ENCODE measurements at regions not wholly inside any gene's neighbourhood (a gene's known extent, or its start where the extent isn't known, plus 50 kb on each side); places are given as distances from the start of the nearest gene placed in this dataset.

DNA sequence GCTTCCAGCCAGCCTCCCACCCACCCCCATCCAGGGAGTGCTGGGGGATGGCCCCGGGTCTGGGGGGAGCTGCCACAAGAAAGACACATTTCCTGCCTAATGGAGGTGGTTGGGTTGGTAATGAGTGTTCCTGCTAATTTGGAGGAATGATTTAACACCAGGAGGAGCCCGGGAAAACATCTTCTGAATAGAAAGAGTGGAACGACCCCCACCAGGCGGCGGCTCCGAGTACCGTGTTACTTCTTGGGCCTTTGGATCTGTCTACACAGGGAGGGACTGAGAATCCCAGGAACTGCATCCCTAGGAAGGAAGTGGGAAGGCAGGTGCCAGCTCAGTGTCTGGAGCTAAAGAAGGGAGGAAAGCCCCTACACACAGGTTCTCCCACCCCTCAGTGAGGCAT lies 64.6 kb downstream of the TSPAN17 start:
- ATAC-seq (ENCODE audit: low read depth) (no peak), DNase-seq (no peak)
- Mint-ChIP-seq H3K36me3 (no peaks in the 10 kb centered on the region), H3K27ac (no peak overlapping the region), H3K27me3 (peaks cover 36% of the 10 kb centered on the region), H3K4me3 (no peak overlapping the region), H3K9me3 (no peaks in the 10 kb centered on the region), H3K4me1 (no peaks in the 10 kb centered on the region)
- POLR2A ChIA-PET: no interaction called here

DNA sequence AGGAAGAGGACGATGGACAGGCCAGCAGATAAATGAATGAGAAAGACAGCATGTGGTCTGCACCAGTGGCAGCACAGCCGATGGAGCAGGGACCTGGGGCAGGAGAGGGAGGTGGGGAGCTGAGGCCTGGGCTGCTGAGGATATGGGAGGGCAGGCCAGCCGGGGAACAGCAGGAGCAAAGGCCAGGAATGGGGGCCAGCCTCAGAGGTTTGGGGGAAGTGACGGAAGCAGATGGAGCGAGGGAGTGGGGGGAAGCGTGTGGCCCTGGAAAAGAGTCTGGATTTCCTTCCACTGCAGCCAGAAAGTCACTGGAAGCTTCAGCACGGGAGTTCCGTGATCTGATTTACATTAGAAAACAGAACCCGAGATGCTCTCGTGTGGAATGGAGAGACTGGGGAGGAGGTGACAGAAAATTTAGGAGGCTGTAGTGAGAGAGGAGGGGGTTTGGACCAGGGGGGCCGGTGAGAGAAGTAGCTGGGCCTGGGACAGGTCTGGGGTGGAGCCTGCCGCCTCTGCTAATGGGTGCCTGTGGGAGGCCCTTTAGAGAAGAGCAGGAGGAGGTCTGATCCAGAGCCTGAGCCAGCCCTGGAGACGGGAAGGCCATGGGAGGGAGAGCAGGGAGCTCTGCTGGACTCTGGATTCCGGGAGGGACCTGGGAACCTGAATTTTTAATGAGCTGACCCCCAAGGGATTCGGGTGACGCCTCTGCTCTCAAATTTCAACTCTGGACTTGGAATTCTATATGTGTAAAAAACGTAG lies 65.4 kb downstream of the TSPAN17 start:
- Mint-ChIP-seq H3K27me3 (peaks cover 37% of the 10 kb centered on the region), H3K4me1 (no peaks in the 10 kb centered on the region), H3K27ac (no peak overlapping the region), H3K36me3 (no peaks in the 10 kb centered on the region), H3K4me3 (no peak overlapping the region), H3K9me3 (no peaks in the 10 kb centered on the region)
- no peak for DNase-seq
- ATAC-seq (ENCODE audit: low read depth): no peak
- POLR2A ChIA-PET: no interaction called here

DNA sequence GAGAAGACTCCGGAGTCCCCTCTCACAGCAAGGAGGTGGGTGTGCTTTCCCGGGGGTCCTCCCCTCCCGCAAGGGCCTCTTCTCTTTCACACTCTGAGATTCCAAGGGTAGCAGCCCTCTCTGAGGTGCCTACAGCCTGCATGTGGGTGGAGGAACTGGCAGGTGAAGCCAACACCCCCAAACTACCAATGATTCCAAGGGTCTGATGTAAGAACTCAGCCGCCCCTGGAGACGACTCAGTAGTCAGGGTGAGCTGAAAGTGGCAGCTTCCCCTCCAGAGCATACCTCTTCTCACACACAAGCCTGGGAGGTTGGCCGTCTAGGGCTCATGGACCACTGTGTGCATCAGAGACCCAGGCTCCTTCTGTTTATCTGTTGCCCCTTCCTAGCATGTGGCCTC lies 66.1 kb downstream of the TSPAN17 start:
- ATAC-seq (ENCODE audit: low read depth) (no peak), DNase-seq (no peak)
- Mint-ChIP-seq H3K4me1 (no peaks in the 10 kb centered on the region), H3K4me3 (no peak overlapping the region), H3K27me3 (peaks cover 40% of the 10 kb centered on the region), H3K27ac (no peak overlapping the region), H3K36me3 (no peaks in the 10 kb centered on the region), H3K9me3 (no peaks in the 10 kb centered on the region)
- POLR2A ChIA-PET: no interaction called here

DNA sequence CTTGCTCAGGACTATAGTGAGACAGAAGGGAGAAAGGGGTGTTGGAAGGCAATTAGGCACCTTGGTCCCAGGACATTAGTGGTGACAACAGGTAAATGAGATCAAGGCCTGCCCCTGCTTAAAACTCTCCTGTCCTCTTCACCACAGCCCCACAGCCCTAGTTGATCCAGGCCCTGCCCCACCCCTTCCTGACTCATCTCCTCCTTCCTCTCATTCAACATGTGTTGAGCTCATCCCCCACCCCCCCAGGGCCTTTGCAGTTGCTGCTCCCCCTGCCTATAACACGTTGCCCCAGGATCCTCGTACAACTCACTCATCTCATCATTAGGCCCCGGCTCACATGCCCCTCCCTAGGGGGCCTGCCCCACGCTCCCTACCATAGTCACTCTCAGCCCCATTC lies 66.8 kb downstream of the TSPAN17 start:
- no peak for ATAC-seq (ENCODE audit: low read depth)
- DNase-seq: no peak
- no peak overlapping the region for H3K4me3 Mint-ChIP-seq

DNA sequence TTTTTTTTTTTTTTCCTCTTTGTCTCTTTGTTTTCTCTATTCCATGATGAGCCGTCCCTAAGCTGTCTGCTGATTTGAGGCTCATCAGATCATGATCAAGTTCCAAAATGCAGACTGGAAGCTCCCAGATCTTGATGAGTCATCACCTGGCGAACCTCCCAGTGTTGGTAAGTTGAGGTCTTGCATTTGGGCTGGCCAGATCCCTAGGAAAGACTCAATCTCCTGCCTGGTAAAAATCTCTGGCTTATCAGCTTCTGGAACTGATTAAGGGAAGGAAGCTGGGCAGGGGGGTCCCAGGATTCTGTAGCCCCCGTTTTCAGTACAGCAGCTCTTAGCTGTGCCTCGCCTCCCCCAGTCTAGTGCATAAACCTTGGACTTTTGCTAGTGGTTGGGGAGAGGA lies 69.0 kb downstream of the TSPAN17 start:
- Mint-ChIP-seq H3K27me3 (peaks cover 46% of the 10 kb centered on the region), H3K9me3 (no peaks in the 10 kb centered on the region), H3K4me1 (no peaks in the 10 kb centered on the region), H3K36me3 (no peaks in the 10 kb centered on the region), H3K4me3 (no peak overlapping the region), H3K27ac (no peak overlapping the region)
- POLR2A ChIA-PET: no interaction called here
- no peak for ATAC-seq (ENCODE audit: low read depth)
- DNase-seq: no peak

More for the DNA sequence above, 66.8 kb downstream of the TSPAN17 start:
- Mint-ChIP-seq H3K36me3 (no peaks in the 10 kb centered on the region), H3K4me1 (no peaks in the 10 kb centered on the region), H3K27me3 (peaks cover 44% of the 10 kb centered on the region), H3K27ac (no peak overlapping the region), H3K9me3 (no peaks in the 10 kb centered on the region)
- POLR2A ChIA-PET: no interaction called here

DNA sequence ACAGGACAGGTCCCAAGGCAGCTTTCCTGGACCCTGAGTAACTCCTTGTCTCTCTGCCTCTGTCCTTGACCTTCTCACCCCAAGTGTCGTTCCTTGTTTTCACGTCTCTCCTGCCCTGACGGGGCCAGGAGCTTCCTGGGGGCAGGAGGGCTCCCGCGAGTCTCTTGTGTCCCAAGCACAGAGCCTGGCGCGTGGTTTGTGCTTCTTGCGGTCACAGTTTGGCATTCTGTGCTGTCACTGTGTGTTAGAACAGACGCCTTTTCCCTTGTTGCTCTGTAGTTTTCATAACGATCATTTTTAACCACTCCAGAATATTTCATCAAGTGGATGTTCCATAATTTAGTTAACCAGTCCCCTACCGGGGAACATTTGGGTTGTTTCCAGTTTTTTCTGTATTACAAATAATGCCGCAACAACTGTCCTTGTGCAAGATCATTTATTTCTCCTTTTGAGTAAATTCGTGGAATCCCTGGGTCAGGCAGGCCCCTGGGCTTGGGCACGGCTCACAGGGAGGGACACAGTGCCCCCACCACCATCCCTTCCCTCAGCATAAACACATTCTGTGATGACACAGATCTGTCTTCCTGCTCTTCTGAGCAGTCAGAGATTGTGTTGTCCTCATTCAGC lies 71.9 kb downstream of the TSPAN17 start:
- H3K27ac Mint-ChIP-seq: no peak overlapping the region
- peaks cover 4% of the 10 kb centered on the region for H3K4me1 Mint-ChIP-seq
- peaks cover 30% of the 10 kb centered on the region for H3K27me3 Mint-ChIP-seq
- DNase-seq: no peak
- no peaks in the 10 kb centered on the region for H3K36me3 Mint-ChIP-seq
- no peaks in the 10 kb centered on the region for H3K9me3 Mint-ChIP-seq
- no peak for ATAC-seq (ENCODE audit: low read depth)
- POLR2A ChIA-PET: no interaction called here
- H3K4me3 Mint-ChIP-seq: no peak overlapping the region

DNA sequence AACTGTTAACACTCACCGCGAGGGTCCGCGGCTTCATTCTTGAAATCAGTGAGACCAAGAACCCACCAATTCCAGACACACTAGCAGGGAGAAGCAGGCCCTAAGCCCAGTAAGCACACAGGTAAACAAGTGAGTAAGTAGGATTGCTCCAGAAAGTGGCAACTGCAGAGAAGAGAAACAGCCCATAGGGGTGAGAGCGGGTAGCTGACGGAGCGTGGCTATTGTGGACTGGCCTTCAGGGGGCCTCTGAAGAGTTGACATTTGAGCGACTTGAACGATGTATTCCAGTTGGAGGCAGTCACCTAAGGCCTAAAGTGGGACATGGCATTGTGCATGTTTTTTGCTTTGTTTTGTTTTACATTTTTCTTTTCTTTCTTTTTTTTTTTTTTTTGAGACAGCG lies 74.2 kb downstream of the TSPAN17 start:
- ATAC-seq (ENCODE audit: low read depth) (no peak), DNase-seq (no peak)
- Mint-ChIP-seq H3K36me3 (no peaks in the 10 kb centered on the region), H3K9me3 (no peaks in the 10 kb centered on the region), H3K4me3 (no peak overlapping the region), H3K27me3 (peaks cover 48% of the 10 kb centered on the region), H3K4me1 (peaks cover 4% of the 10 kb centered on the region), H3K27ac (no peak overlapping the region)
- POLR2A ChIA-PET: no interaction called here

DNA sequence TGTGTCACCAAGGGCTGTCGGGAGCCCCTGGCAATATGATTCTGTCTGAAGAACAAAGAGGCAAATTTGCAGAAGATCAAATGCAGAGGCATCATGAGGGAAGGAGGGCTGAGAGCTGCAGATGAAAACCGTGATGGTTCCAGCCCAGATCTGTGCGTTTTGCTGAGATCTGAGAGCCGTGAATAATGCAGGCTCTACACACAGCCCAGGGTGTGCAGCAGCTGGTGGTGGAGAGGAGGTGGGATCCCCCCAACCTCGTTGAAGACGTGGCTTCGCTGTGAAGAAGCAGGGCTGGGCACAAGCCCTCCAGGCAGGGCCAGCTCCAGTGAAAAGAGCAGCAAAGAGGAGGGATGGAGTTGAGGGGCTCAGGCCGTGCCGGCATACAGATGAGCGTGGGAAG lies 75.5 kb downstream of the TSPAN17 start:
- H3K27me3 Mint-ChIP-seq: peaks cover 46% of the 10 kb centered on the region
- ATAC-seq (ENCODE audit: low read depth): no peak
- no peak overlapping the region for H3K27ac Mint-ChIP-seq
- no peak overlapping the region for H3K4me3 Mint-ChIP-seq
- H3K9me3 Mint-ChIP-seq: no peaks in the 10 kb centered on the region
- POLR2A ChIA-PET: no interaction called here
- H3K4me1 Mint-ChIP-seq: peaks cover 4% of the 10 kb centered on the region
- no peaks in the 10 kb centered on the region for H3K36me3 Mint-ChIP-seq
- no peak for DNase-seq

DNA sequence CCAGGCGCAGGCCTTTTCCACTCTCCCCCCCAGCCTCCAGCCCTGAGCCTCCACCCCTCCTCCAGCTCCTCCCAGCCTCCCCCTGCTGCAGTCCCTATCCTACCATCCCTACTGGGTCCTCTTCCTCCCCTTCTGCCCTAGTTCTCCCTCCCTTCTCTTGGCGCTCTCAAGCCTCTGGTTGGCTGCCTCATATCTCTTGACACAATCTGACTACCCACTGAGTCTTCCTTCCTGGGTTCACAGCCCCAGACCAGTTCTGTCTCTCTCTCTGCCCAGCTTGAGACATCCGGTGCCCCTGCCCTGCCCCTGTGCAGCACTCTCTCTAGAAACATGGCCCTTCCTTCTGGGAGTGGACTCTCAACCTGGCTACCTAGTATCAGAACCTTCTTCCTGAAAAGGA lies 76.2 kb downstream of the TSPAN17 start:
- ATAC-seq (ENCODE audit: low read depth) (peak; percentile 33), DNase-seq (no peak)
- H3K4me3 Mint-ChIP-seq: no peak overlapping the region
- POLR2A ChIA-PET: no interaction called here
- H3K9me3 Mint-ChIP-seq: no peaks in the 10 kb centered on the region
- peaks cover 4% of the 10 kb centered on the region for H3K4me1 Mint-ChIP-seq
- peaks cover 43% of the 10 kb centered on the region for H3K27me3 Mint-ChIP-seq
- no peaks in the 10 kb centered on the region for H3K36me3 Mint-ChIP-seq
- no peak overlapping the region for H3K27ac Mint-ChIP-seq

DNA sequence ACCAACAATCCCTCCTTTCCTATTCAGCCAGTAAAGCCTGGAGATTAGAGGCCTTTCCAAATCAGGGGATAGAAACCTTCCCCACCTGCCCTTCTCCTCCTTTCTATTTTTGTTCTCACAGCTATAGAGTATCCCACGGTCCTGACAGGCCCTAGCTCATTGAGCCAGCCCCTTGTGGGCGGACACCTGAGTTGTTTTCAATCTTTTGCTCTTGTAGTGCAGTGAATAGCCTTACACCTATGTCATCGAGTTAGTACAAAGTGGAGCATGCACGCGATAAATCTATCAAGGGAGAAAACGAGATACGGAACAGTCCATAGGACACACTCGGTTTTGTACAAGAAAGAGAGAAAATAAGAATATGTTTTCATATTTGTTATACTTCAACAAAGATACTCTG lies 77.2 kb downstream of the TSPAN17 start:
- peaks cover 33% of the 10 kb centered on the region for H3K27me3 Mint-ChIP-seq
- H3K27ac Mint-ChIP-seq: no peak overlapping the region
- no peaks in the 10 kb centered on the region for H3K36me3 Mint-ChIP-seq
- DNase-seq (no peak), ATAC-seq (ENCODE audit: low read depth) (no peak)
- no peak overlapping the region for H3K4me3 Mint-ChIP-seq
- peaks cover 4% of the 10 kb centered on the region for H3K4me1 Mint-ChIP-seq
- POLR2A ChIA-PET: no interaction called here
- no peaks in the 10 kb centered on the region for H3K9me3 Mint-ChIP-seq

DNA sequence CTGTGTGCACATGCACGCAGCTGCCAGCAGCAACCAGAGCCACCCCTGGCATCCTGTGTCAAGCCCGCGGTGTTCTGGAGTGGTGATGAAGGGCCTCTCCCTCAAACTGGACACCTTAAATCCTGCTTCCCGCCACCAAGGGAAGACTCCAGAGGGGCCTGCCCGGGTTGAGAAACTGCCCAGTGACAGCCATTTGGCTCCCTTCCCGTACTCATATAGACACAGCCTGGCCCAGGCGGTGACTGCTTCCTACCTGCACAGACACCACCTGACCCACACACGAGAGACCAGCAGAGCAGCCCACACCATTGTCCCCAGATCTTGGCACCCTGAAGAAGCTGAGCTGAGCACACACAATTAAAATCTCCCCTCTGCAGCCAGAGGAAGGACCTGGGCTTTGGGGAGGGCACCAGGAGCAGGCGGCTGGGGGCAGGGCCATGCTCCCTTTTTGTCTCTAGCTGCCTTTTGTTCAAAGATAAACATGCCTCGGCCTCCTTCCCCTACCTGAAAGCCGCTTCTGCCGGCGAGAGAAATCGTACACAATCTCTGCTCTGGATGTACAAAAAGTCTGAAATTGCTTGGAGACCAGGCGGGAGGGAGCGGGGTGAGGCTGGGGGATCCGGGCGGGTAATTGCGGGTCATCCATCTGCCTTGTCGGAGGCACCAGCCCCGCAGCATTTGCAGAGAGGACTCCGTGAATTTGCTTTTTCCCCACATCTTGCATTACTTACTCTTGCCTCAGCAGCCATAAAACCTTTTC lies 78.4 kb downstream of the TSPAN17 start:
- Mint-ChIP-seq H3K4me3 (no peak overlapping the region), H3K27me3 (peaks cover 35% of the 10 kb centered on the region), H3K9me3 (no peaks in the 10 kb centered on the region), H3K36me3 (no peaks in the 10 kb centered on the region), H3K4me1 (peaks cover 4% of the 10 kb centered on the region), H3K27ac (no peak overlapping the region)
- DNase-seq (no peak), ATAC-seq (ENCODE audit: low read depth) (no peak)
- POLR2A ChIA-PET: no interaction called here

DNA sequence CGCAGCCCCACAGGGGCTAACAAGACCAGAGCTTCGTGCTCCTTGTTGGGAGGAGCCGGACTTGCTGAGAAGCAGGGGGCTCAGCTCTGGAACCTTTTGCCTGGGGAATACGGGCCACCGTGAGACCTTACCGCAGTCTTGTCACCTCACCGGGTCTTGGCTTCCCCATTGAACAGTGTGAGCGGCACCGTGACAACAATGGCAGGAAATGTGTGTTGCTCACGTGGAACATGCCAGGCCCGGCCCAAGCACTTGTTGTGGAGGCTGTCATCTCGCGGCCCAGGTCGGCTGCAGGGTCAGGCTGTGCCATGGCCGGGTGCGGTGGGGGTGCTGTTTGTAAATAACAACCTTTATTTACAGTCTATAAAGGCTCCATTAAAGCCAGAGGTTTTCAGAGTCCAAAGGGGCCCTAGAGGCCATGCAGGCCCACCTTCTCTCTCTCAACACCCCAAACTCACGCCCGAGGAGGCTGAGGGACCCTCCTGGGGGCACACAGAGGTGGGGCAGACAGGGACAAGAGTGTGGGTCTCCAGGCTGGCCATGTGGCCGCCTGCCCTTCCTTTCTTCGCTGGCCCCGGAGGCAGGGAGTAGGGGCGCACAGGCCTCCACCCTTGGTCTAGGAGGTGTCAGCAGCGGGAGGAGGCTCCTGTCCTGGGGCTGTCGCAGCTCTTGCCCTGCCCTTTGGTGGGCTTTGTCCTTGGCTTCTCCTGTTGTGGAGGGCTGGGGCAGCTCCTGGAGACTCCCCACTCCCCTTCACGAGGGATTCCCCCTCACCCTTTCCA lies 79.7 kb downstream of the TSPAN17 start:
- ATAC-seq (ENCODE audit: low read depth): no peak
- DNase-seq: no peak
- H3K4me1 Mint-ChIP-seq: peaks cover 4% of the 10 kb centered on the region
- POLR2A ChIA-PET: no interaction called here
- H3K36me3 Mint-ChIP-seq: no peaks in the 10 kb centered on the region
- H3K9me3 Mint-ChIP-seq: no peaks in the 10 kb centered on the region
- H3K4me3 Mint-ChIP-seq: no peak overlapping the region
- H3K27me3 Mint-ChIP-seq: peaks cover 32% of the 10 kb centered on the region
- H3K27ac Mint-ChIP-seq: no peak overlapping the region

DNA sequence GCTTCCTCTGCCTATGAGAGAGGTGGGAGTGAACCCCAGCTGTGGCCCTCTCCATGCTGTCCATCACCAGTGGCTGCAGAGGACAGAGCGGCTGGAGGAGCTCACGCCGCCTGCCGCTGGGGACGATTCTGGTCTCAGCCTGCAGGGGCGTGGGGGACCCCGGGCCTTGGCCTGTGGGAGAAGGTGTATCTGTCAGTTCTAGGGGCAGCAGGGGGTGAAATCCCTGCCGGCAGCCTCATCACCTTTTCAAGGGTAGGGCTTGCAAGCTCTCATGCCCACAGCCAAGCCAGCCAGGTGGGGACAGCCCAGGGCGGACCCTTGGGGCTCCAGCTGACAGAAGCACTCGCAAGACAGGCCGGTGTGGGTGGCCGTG lies 80.2 kb downstream of the TSPAN17 start:
- no peak overlapping the region for H3K27ac Mint-ChIP-seq
- no peak for DNase-seq
- peaks cover 30% of the 10 kb centered on the region for H3K27me3 Mint-ChIP-seq
- H3K4me3 Mint-ChIP-seq: no peak overlapping the region
- H3K36me3 Mint-ChIP-seq: no peaks in the 10 kb centered on the region
- ATAC-seq (ENCODE audit: low read depth): no peak
- peaks cover 5% of the 10 kb centered on the region for H3K4me1 Mint-ChIP-seq
- POLR2A ChIA-PET: no interaction called here
- no peaks in the 10 kb centered on the region for H3K9me3 Mint-ChIP-seq

Data from activated naive CD8-positive, alpha-beta T cell treated with anti-CD3 and anti-CD28 coated beads, Interleukin-2, amount 10 ng/mL, durations not matched to agents 7 days and 5 days (primary cell).